Upper lobe of left lung (tissue), 4 donors: ENCODE measurements at regions not wholly inside any gene's neighbourhood (a gene's known extent, or its start where the extent isn't known, plus 50 kb on each side); places are given as distances from the start of the nearest gene placed in this dataset.
"Not testable (repeated sequence)": the region's sequence is repeated elsewhere in the genome, so short reads cannot be mapped to it uniquely, and the experiment has no call there.

Experiments
- EP300 ChIP-seq, 4 donors: sonication (generic); formaldehyde crosslinking; IDR thresholded peaks; one replicate each; pipeline ENCODE4 v1.5.1; 2017; ENCODE audit warnings: antibody characterized with exemption in 4 of 4, control low read depth in 2 of 4
- POLR2A ChIP-seq, 4 donors: fragments of 450-650 bp; IDR thresholded peaks; one replicate each; pipeline ENCODE4 v1.5.1; 2016 to 2017; ENCODE audit warnings: antibody characterized with exemption in 4 of 4, mild to moderate bottlenecking in 2 of 4
- POLR2AphosphoS5 ChIP-seq, 2 donors: sonication (generic); formaldehyde crosslinking; IDR thresholded peaks; one replicate each; pipeline ENCODE4 v1.5.1; 2017; ENCODE audit warnings: antibody characterized with exemption in 2 of 2
- TF ChIP-seq, protein P1 (sequence below), 6 experiments: fragments of 450-650 bp in 4 of 6; fragments of 200-600 bp in 2 of 6; sonication (generic) in 2 of 6; IDR thresholded peaks; one replicate each; pipeline ENCODE4 v1.5.1; 2016 to 2019; ENCODE audit warnings: antibody characterized with exemption in 6 of 6

DNA sequence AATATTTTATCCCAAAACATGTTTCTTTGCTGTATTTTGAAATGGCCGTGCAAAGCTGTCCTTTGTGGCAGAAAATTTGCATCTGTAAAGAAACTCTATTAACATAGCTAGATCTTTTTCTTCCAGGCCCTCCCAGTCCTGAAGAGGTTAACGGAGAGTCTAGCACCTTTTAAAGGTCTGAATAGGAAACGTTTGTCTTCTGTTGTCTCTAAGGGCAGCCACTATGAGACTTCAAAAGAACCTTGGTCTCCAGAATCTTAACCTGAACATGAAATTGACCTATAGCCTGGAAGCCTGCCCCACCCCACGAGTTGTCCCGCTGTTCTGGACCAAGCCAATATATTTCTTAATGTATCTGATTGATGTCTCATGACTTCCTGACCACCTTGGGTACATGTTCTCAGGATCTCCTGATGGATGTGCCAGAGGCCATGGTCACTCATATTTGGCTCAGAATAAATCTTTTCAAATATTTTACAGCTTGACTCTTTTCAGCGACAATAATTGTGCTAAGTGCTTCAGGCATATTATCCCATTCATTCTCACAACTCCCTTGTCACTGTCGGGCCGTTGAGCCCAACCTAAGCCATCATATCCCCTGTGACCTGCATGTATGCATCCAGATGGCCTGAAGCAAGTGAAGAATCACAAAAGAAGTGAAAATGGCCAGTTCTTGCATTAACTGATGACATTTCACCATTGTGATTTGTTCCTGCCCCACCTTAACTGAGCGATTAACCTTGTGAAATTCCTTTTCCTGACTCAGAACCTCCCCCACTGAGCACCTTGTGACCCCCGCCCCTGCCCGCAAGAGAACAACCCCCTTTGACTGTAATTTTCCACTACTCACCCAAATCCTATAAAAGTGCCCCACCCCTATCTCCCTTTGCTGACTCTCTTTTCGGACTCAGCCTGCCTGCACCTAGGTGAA is 106.7 kb downstream of the MFAP3L start:
- TF ChIP-seq POLR2A, POLR2AphosphoS5, EP300 (IDR thresholded peaks at IDR 0.05): not testable (repeated sequence)
- TF ChIP-seq, protein P1, sequence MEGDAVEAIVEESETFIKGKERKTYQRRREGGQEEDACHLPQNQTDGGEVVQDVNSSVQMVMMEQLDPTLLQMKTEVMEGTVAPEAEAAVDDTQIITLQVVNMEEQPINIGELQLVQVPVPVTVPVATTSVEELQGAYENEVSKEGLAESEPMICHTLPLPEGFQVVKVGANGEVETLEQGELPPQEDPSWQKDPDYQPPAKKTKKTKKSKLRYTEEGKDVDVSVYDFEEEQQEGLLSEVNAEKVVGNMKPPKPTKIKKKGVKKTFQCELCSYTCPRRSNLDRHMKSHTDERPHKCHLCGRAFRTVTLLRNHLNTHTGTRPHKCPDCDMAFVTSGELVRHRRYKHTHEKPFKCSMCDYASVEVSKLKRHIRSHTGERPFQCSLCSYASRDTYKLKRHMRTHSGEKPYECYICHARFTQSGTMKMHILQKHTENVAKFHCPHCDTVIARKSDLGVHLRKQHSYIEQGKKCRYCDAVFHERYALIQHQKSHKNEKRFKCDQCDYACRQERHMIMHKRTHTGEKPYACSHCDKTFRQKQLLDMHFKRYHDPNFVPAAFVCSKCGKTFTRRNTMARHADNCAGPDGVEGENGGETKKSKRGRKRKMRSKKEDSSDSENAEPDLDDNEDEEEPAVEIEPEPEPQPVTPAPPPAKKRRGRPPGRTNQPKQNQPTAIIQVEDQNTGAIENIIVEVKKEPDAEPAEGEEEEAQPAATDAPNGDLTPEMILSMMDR (IDR thresholded peaks at IDR 0.05) = not testable (repeated sequence)
